ENCODE measurements at regions not wholly inside any gene's neighbourhood (a gene's known extent, or its start where the extent isn't known, plus 50 kb on each side); places are given as distances from the start of the nearest gene placed in this dataset.

DNA sequence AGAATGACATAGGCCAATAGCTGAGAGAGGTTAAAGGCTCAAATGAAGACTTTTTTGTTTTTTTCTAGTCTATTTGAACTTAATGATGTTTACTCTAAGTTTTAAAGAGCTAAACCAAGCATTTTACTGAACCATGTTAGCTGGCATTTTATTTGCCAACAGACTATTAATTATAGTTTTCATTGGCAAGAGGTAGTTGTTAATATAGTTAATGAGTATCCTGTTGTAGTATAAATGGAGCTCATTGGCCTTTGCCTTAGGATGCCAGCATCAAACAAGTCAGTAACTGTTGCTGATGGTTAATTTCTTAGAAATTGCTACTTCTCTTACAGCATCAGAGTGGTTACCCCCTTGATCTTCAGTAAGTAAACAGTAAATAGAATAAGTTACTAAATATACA lies 339.0 kb upstream of the B3GALT2 start:
- no peak for DNase-seq (ENCODE audit: low read depth, low spot score)
- CTCF ChIA-PET, result no interaction called here
- POLR2A ChIA-PET, result no interaction called here
- H3K4me3 ChIP-seq (ENCODE audit: low read depth, low read length), result no peak overlapping the region
- TF ChIP-seq, protein P1, sequence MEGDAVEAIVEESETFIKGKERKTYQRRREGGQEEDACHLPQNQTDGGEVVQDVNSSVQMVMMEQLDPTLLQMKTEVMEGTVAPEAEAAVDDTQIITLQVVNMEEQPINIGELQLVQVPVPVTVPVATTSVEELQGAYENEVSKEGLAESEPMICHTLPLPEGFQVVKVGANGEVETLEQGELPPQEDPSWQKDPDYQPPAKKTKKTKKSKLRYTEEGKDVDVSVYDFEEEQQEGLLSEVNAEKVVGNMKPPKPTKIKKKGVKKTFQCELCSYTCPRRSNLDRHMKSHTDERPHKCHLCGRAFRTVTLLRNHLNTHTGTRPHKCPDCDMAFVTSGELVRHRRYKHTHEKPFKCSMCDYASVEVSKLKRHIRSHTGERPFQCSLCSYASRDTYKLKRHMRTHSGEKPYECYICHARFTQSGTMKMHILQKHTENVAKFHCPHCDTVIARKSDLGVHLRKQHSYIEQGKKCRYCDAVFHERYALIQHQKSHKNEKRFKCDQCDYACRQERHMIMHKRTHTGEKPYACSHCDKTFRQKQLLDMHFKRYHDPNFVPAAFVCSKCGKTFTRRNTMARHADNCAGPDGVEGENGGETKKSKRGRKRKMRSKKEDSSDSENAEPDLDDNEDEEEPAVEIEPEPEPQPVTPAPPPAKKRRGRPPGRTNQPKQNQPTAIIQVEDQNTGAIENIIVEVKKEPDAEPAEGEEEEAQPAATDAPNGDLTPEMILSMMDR (IDR thresholded peaks at IDR 0.05; ENCODE audit: insufficient read depth, low read length, missing control alignments), result no peak

DNA sequence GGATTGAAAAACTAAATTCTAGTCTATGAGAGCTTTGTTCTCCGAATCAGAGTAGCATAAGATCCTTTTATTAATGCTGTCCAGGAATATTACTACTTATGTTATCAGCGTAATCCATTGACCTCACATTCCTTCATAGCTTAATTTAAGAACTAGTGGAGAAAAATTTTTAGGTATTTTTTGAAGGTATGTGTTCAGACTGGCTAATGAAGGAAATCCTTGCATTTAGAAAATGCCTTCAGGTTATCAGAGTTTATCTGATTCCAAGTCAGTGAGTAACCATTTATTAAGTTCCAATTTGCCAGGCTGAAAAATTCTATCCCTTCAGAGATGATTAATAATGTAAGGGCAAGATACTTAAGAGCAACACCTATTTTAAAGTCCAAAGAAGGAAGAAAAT lies 338.2 kb upstream of the B3GALT2 start:
- H3K4me3 ChIP-seq (ENCODE audit: low read depth, low read length), result no peak overlapping the region
- ChIA-PET POLR2A (no interaction called here), CTCF (interaction anchor here (1.4 kb wide), 1 partner anchor 10 kb away, joined by 3 read pairs; no protein-coding TSS in a partner anchor)
- TF ChIP-seq, protein P1 (IDR thresholded peaks at IDR 0.05; ENCODE audit: insufficient read depth, low read length, missing control alignments), result no peak
- no peak for DNase-seq (ENCODE audit: low read depth, low spot score)

DNA sequence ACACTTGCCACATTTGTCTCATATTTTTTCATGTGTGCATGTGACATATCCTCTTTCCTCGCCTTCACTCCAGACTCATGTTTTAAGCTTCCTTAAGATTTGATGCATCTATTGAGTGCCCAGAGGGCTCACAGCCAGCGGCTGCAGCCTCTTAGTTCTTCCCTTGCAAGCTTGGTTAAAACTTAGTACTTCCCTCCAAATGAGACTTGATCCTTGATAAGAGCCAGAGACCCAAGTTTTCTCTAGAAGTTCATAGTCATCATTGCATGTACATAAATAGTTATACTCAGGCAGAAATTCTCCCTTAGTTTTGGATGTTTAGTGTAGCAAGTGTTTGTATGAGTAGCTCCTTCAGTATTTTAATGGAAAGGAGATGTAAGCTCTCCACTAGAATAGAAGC lies 337.6 kb upstream of the B3GALT2 start:
- TF ChIP-seq, protein P1 (IDR thresholded peaks at IDR 0.05; ENCODE audit: insufficient read depth, low read length, missing control alignments), result no peak
- DNase-seq (ENCODE audit: low read depth, low spot score), result no peak
- CTCF ChIA-PET, result interaction anchor here (1.4 kb wide), 1 partner anchor 9 kb away, joined by 3 read pairs; no protein-coding TSS in a partner anchor
- no peak overlapping the region for H3K4me3 ChIP-seq (ENCODE audit: low read depth, low read length)
- POLR2A ChIA-PET, result no interaction called here

DNA sequence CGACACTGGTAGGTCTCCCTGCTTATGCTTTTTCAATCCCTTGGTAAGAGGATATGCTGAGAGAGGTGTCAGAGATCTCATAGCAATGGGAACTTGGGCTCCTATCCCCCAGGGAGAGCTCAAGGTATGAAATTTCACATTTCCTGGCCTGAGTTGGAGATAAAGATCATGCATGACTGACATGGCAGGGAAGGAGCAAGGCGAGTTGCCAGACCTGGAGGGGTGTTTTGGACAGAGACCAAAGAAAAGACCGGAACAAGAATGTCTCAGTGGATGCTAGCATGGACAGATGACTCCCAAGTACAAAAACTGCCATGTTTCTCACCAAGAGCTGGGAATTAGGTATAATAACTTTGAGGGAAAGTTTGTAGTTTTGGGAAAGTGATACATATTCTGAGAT lies 334.1 kb upstream of the B3GALT2 start:
- H3K4me3 ChIP-seq (ENCODE audit: low read depth, low read length), result no peak overlapping the region
- TF ChIP-seq, protein P1 (IDR thresholded peaks at IDR 0.05; ENCODE audit: insufficient read depth, low read length, missing control alignments), result no peak
- ChIA-PET CTCF (no interaction called here), POLR2A (no interaction called here)
- no peak for DNase-seq (ENCODE audit: low read depth, low spot score)

DNA sequence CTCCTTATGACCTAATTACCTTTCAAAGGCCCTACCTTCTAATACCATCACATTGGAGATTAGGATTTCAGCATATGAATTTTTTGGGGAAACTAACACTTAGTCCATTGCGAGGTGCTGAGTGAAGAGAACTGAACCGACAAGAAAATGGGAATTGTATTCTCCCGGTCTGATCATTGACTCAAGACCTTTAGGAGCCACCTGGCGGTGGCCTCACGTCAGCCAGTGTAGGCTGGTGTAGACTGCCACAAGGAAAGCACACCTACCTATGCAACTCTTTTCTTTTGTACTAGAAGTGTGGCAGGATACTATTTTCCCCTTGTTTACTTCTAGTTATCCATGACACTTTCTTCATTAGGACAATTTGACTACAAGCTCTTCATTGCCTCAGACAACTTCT lies 333.5 kb upstream of the B3GALT2 start:
- CTCF ChIA-PET, result no interaction called here
- H3K4me3 ChIP-seq (ENCODE audit: low read depth, low read length), result no peak overlapping the region
- POLR2A ChIA-PET, result no interaction called here
- TF ChIP-seq, protein P1 (IDR thresholded peaks at IDR 0.05; ENCODE audit: insufficient read depth, low read length, missing control alignments), result no peak
- no peak for DNase-seq (ENCODE audit: low read depth, low spot score)

DNA sequence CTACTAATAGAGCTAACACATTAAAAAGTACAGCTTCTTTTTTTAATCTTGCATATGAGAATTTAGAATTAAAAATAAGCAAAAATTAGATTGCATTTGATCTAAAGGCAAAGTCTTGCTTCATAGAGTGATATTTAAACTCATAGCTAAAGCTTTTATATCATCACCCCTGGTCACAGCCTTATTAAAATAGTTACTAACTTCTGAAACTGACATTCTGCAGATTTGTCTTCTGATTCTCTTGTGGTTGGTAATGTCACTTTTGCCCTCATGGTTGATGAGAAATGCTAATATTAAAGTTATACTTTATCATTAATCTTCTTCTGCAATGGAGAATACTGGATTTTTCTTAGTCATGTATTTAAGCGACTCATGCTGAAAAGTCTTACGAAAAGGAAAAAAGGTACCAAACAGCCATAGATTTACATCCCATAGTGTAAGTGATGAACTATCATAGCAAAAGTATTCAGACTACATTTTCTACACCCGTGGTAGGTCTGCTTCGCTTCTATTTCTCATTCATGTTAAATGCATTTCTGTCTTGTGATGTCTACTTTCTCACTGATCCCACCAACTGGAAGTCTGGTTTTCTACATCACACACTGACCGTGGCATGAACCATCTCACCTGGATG lies 330.5 kb upstream of the B3GALT2 start:
- POLR2A ChIA-PET, result no interaction called here
- TF ChIP-seq, protein P1 (IDR thresholded peaks at IDR 0.05; ENCODE audit: insufficient read depth, low read length, missing control alignments), result no peak
- H3K4me3 ChIP-seq (ENCODE audit: low read depth, low read length), result no peak overlapping the region
- DNase-seq (ENCODE audit: low read depth, low spot score), result no peak
- CTCF ChIA-PET, result no interaction called here

Data from AG04449 (cell line).